Right lobe of liver (tissue), 4 donors: ENCODE measurements at regions not wholly inside any gene's neighbourhood (a gene's known extent, or its start where the extent isn't known, plus 50 kb on each side); places are given as distances from the start of the nearest gene placed in this dataset.

ENCODE experiments used
- CTCF ChIP-seq, 4 donors: fragments of 200-600 bp in 3 of 4; fragments of 450-650 bp in 1 of 4; IDR thresholded peaks; one replicate each; pipeline versions ENCODE4 v1.5.1 to v1.8.0; 2016 to 2022; ENCODE audit warnings: antibody characterized with exemption in 4 of 4, mild to moderate bottlenecking in 2 of 4
- POLR2A ChIP-seq: fragments of 450-650 bp; IDR thresholded peaks from one replicate; pipeline ENCODE4 v1.6.1; 2017; ENCODE audit warnings: antibody characterized with exemption, mild to moderate bottlenecking
- donor health status: DM: no; HTN: no; CAD: no.
- donor health status: DM: no; HTN: no; CAD: no.
- donor health status: DM: no; HTN: yes; CAD: no.

GRCh38 chr2:7881063-7881462 lies 800.8 kb upstream of the ID2 start:
- no peak for TF ChIP-seq POLR2A
- no peak for TF ChIP-seq CTCF (IDR thresholded peaks at IDR 0.05)
